ENCODE measurements at regions not wholly inside any gene's neighbourhood (a gene's known extent, or its start where the extent isn't known, plus 50 kb on each side); places are given as distances from the start of the nearest gene placed in this dataset.

- 89 to 90% methylated on average over 1 of the region's 1 CpG for WGBS, 2 donors
- Histone ChIP-seq H3K27ac (no peak overlapping the region), H3K27me3 (no peaks in the 10 kb centered on the region), H3K36me3 (no peaks in the 10 kb centered on the region), H3K4me3 (replicated peaks in 1 of 3) (no peak overlapping the region), H3K4me1 (no peaks in the 10 kb centered on the region), H3K9me3 (no peaks in the 10 kb centered on the region)
- DNase-seq = no peak
- intact Hi-C loops (cut with DNase I) = no loop called here
- TF ChIP-seq POLR2A (IDR thresholded peaks at IDR 0.05) (no peak), CTCF (IDR thresholded peaks at IDR 0.05) (no peak)
These were observed 534.5 kb upstream of the KCNMB2 start for GRCh38 chr3:178001670-178002101.

GRCh38 chr3:178002113-178002512, 534.1 kb upstream of the KCNMB2 start:
- TF ChIP-seq POLR2A (IDR thresholded peaks at IDR 0.05) (no peak), CTCF (IDR thresholded peaks at IDR 0.05) (no peak)
- intact Hi-C loops (cut with DNase I) = no loop called here

GRCh38 chr3:178003756-178004155, 532.5 kb upstream of the KCNMB2 start:
- Histone ChIP-seq H3K4me1 (no peaks in the 10 kb centered on the region), H3K9me3 (no peaks in the 10 kb centered on the region), H3K4me3 (replicated peaks in 1 of 3) (no peak overlapping the region), H3K36me3 (no peaks in the 10 kb centered on the region), H3K27me3 (no peaks in the 10 kb centered on the region), H3K27ac (no peak overlapping the region)
- DNase-seq = no peak
- intact Hi-C loops (cut with DNase I) = no loop called here
- 75 to 87% methylated on average over 2 of the region's 2 CpGs for WGBS, 2 donors
- no peak for TF ChIP-seq POLR2A (IDR thresholded peaks at IDR 0.05)
- no peak for TF ChIP-seq CTCF (IDR thresholded peaks at IDR 0.05)

More at GRCh38 chr3:178002113-178002512, 534.1 kb upstream of the KCNMB2 start:
- Histone ChIP-seq H3K4me1 (no peaks in the 10 kb centered on the region), H3K27me3 (no peaks in the 10 kb centered on the region), H3K9me3 (no peaks in the 10 kb centered on the region), H3K36me3 (no peaks in the 10 kb centered on the region), H3K27ac (no peak overlapping the region), H3K4me3 (replicated peaks in 1 of 3) (no peak overlapping the region)
- no peak for DNase-seq

GRCh38 chr3:178005961-178006360, 530.3 kb upstream of the KCNMB2 start:
- Histone ChIP-seq H3K27me3 (no peaks in the 10 kb centered on the region), H3K4me3 (replicated peaks in 1 of 3) (no peak overlapping the region), H3K9me3 (no peaks in the 10 kb centered on the region), H3K4me1 (no peaks in the 10 kb centered on the region), H3K27ac (no peak overlapping the region), H3K36me3 (no peaks in the 10 kb centered on the region)
- TF ChIP-seq CTCF (IDR thresholded peaks at IDR 0.05) = no peak
- no peak for TF ChIP-seq POLR2A (IDR thresholded peaks at IDR 0.05)
- WGBS, 2 donors = 94 to 96% methylated on average over 1 of the region's 1 CpG
- DNase-seq = no peak
- intact Hi-C loops (cut with DNase I) = no loop called here

- H3K27ac ChIP-seq = no peak overlapping the region
These were observed 525.9 kb upstream of the KCNMB2 start for GRCh38 chr3:178010306-178010705.

More at GRCh38 chr3:178010306-178010705, 525.9 kb upstream of the KCNMB2 start:
- no peaks in the 10 kb centered on the region for H3K4me1 ChIP-seq
- intact Hi-C loops (cut with DNase I) = no loop called here
- no peaks in the 10 kb centered on the region for H3K36me3 ChIP-seq
- DNase-seq = no peak
- H3K9me3 ChIP-seq = no peaks in the 10 kb centered on the region
- H3K4me3 ChIP-seq (replicated peaks in 1 of 3) = no peak overlapping the region
- 94 to 97% methylated on average over 2 of the region's 2 CpGs for WGBS, 2 donors
- TF ChIP-seq CTCF (IDR thresholded peaks at IDR 0.05) (no peak), POLR2A (IDR thresholded peaks at IDR 0.05) (no peak)
- H3K27me3 ChIP-seq = no peaks in the 10 kb centered on the region

Data from thyroid gland (tissue), 4 donors.